A673 (cell line): ENCODE measurements at regions not wholly inside any gene's neighbourhood (a gene's known extent, or its start where the extent isn't known, plus 50 kb on each side); places are given as distances from the start of the nearest gene placed in this dataset.

Source experiments
- BruUV-seq: library from RNA; stranded (reverse); fragments of 400-500 nt; replicated peaks from 2 replicates; lab custom pipeline; 2021; lab: Mats Ljungman, UMichigan
- CTCF ChIA-PET: fragments of 300-600 bp; sonication (Branson Sonifier 250); formaldehyde crosslinking; loops from one replicate; lab custom pipeline; 2022; ENCODE audit warnings: antibody characterized with exemption; lab: Charles Lee
- POLR2A ChIA-PET: fragments of 300-600 bp; sonication (Branson Sonifier 250); formaldehyde crosslinking; loops from one replicate; lab custom pipeline; 2022; ENCODE audit warnings: antibody characterized with exemption; ENCODE audit not compliant: low non-redundant PET; lab: Charles Lee
- DNase-seq: peaks from one replicate; pipeline ENCODE4 v3.0.0-alpha.2; 2015; ENCODE audit warnings: low spot score
- H3K27ac ChIP-seq: fragments of 200-600 bp; sonication (generic); 2 replicates; pipeline ENCODE4 v1.5.1; 2016; ENCODE audit warnings: mixed run types, low read depth, mild to moderate bottlenecking, mixed read lengths, antibody characterized with exemption, low read length; ENCODE audit not compliant: poor library complexity, severe bottlenecking
- H3K27me3 ChIP-seq: fragments of 200-600 bp; sonication (generic); replicated peaks from 2 replicates; pipeline ENCODE4 v1.6.1; 2017; ENCODE audit warnings: mixed run types, low read depth, mild to moderate bottlenecking, mixed read lengths, antibody characterized with exemption, low read length; ENCODE audit not compliant: insufficient read depth, poor library complexity
- H3K36me3 ChIP-seq: fragments of 200-600 bp; sonication (generic); 2 replicates; pipeline ENCODE4 v1.6.1; 2016; ENCODE audit warnings: mixed run types, mild to moderate bottlenecking, mixed read lengths, antibody characterized with exemption, low read length; ENCODE audit not compliant: insufficient read depth, poor library complexity, severe bottlenecking
- H3K4me1 ChIP-seq: fragments of 200-600 bp; sonication (generic); 2 replicates; pipeline ENCODE4 v1.6.1; 2017; ENCODE audit warnings: mixed run types, mild to moderate bottlenecking, mixed read lengths, antibody characterized with exemption, low read length; ENCODE audit not compliant: insufficient read depth, poor library complexity, severe bottlenecking
- H3K4me3 ChIP-seq: fragments of 200-600 bp; sonication (generic); 2 replicates; pipeline ENCODE4 v1.5.1; 2016; ENCODE audit warnings: low read depth, mixed run types, mild to moderate bottlenecking, mixed read lengths, low read length; ENCODE audit not compliant: poor library complexity, severe bottlenecking
- H3K9me3 ChIP-seq: fragments of 200-600 bp; sonication (generic); 2 replicates; pipeline ENCODE4 v1.6.1; 2016; ENCODE audit warnings: mixed run types, low read depth, mild to moderate bottlenecking, mixed read lengths, antibody characterized with exemption, low read length; ENCODE audit not compliant: poor library complexity, severe bottlenecking
- CTCF ChIP-seq: fragments of 300-800, 200-600 bp; sonication (generic); conservative IDR thresholded peaks from 2 replicates; pipeline ENCODE4 v1.5.1; 2017; ENCODE audit warnings: low read depth, mild to moderate bottlenecking, antibody characterized with exemption, low read length, moderate library complexity, mixed read lengths
- EZH2 ChIP-seq: fragments of 200-600 bp; sonication (generic); IDR thresholded peaks from 2 replicates; pipeline ENCODE4 v1.6.1; 2017; ENCODE audit warnings: borderline replicate concordance, low read depth, mild to moderate bottlenecking, mixed read lengths, antibody characterized with exemption, low read length; ENCODE audit not compliant: poor library complexity, severe bottlenecking
- intact Hi-C: fragments of 100-400 bp; cut with micrococcal nuclease; formaldehyde crosslinking; loops from one replicate; pipeline ENCODE4 v1.10.0; 2022; ENCODE audit not compliant: unreplicated experiment

DNA sequence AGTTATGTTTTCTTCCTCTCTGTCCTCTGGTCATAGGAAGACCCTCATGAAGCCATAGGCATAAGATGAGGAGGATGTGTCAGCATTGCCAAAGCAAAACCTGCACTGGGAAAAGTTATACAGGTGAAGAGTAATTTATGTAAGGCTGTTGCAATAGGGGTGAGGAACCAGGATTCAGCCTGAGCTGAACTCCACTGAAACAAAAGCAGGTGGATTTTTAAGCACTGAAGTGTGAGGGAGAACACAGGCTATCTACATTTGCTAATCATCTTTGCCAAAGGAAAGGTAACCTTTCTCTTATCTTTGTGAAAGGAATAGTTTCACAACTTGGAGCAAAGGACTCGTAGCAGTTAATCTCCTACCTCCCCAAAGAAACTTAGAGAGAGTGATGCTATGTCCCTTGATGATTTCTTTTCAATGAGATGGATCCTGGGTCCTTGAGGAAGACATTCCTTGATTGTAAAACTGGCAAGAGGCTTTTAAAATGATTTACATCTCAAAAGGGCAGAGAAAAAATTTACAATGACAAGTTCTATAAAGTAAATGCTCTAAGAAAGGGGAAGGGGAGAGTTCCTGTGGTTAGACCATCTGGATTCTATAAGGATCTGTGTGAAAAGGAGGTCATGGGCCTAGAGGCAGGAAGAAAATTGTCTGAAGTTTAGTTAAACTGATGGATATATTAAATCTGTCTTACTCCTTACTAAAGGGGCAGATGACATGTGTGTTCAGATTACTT, 385.4 kb upstream of the CDH7 start:
- Histone ChIP-seq H3K4me3 (no peak overlapping the region), H3K4me1 (no peaks in the 10 kb centered on the region), H3K27me3 (no peaks in the 10 kb centered on the region), H3K36me3 (no peaks in the 10 kb centered on the region), H3K9me3 (no peaks in the 10 kb centered on the region), H3K27ac (no peak overlapping the region)
- TF ChIP-seq CTCF (no peak), EZH2 (no peak)
- POLR2A ChIA-PET = no interaction called here
- peak; percentile 5 for DNase-seq
- intact Hi-C loops = no loop called here
- no TSS peak for BruUV-seq
- CTCF ChIA-PET = no interaction called here

DNA sequence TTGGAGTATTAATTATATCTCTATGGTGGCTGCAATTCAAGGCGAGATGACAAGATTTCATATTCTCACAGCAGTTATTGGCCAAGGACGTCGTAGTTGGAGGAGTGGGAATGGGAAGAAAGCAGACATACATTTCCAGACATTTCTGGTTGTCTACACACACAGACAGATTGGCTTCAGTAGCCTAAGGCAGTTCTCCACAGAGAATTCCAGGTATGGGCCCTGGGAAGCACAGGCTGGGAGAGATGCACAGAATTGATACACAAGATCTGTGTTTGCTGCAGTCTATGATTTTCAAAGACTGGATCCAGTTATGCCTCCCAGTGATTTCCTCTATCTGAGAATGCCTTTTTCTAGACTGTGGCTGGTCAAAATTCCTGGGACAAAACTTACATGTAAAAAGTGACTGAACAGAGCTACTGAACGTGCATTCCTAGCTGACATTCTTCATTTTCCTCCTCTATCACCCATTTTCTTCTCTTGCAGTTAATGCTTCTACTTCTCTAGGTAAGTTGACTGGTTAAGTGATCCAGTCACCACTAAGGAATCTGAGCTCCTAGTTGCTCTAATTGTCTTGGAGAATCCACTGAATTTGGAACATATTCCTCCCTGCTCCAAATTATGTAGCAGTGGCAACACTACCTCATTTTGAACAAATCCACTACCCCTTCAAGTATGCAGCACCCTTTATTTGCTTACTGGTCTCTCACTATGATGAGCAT, 386.7 kb upstream of the CDH7 start:
- no peak overlapping the region for H3K4me3 ChIP-seq
- POLR2A ChIA-PET = no interaction called here
- H3K36me3 ChIP-seq = no peaks in the 10 kb centered on the region
- TF ChIP-seq EZH2 = no peak
- no peak for TF ChIP-seq CTCF
- no TSS peak for BruUV-seq
- H3K27me3 ChIP-seq = no peaks in the 10 kb centered on the region
- intact Hi-C loops = no loop called here
- CTCF ChIA-PET = no interaction called here
- no peak for DNase-seq
- H3K9me3 ChIP-seq = no peaks in the 10 kb centered on the region
- no peaks in the 10 kb centered on the region for H3K4me1 ChIP-seq
- H3K27ac ChIP-seq = no peak overlapping the region

- no peak for TF ChIP-seq EZH2
- TF ChIP-seq CTCF = no peak
- intact Hi-C loops = no loop called here
- BruUV-seq = no TSS peak
- no peaks in the 10 kb centered on the region for H3K9me3 ChIP-seq
- no peaks in the 10 kb centered on the region for H3K36me3 ChIP-seq
- DNase-seq = no peak
- ChIA-PET CTCF (no interaction called here), POLR2A (no interaction called here)
- no peaks in the 10 kb centered on the region for H3K4me1 ChIP-seq
- no peaks in the 10 kb centered on the region for H3K27me3 ChIP-seq
- H3K4me3 ChIP-seq = no peak overlapping the region
- H3K27ac ChIP-seq = no peak overlapping the region
These were observed 387.8 kb upstream of the CDH7 start for GRCh38 chr18:65363011-65363410.
